Fibroblast of skin of abdomen (primary cell): ENCODE measurements at regions not wholly inside any gene's neighbourhood (a gene's known extent, or its start where the extent isn't known, plus 50 kb on each side); places are given as distances from the start of the nearest gene placed in this dataset.
"Not testable (repeated sequence)": the region's sequence is repeated elsewhere in the genome, so short reads cannot be mapped to it uniquely, and the experiment has no call there.

Experiments used
- DNase-seq: peaks from one replicate; pipeline ENCODE4 v3.0.0-alpha.2; 2013

GRCh38 chr3:118618247-118619040 lies 416.2 kb downstream of the IGSF11 start:
- no peak for DNase-seq

- DNase-seq, result no peak
These were observed 408.2 kb downstream of the IGSF11 start for GRCh38 chr3:118626453-118626852.

- peak; percentile 45 for DNase-seq
These were observed 405.8 kb downstream of the IGSF11 start for GRCh38 chr3:118628704-118629341.

GRCh38 chr3:118629821-118630220 lies 404.8 kb downstream of the IGSF11 start:
- no peak for DNase-seq

- DNase-seq, result no peak
These were observed 398.9 kb downstream of the IGSF11 start for GRCh38 chr3:118635711-118636110.

- DNase-seq, result no peak
These were observed 397.8 kb downstream of the IGSF11 start for GRCh38 chr3:118636841-118637240.

GRCh38 chr3:118637846-118638245 lies 396.8 kb downstream of the IGSF11 start:
- no peak for DNase-seq

- no peak for DNase-seq
These were observed 393.0 kb downstream of the IGSF11 start for GRCh38 chr3:118641608-118642007.

- no peak for DNase-seq
These were observed 363.5 kb downstream of the IGSF11 start for GRCh38 chr3:118671192-118671591.

GRCh38 chr3:118675305-118675704 lies 359.3 kb downstream of the IGSF11 start:
- DNase-seq, result no peak

GRCh38 chr3:118678663-118679062 lies 356.0 kb downstream of the IGSF11 start:
- DNase-seq, result not testable (repeated sequence)

GRCh38 chr3:118682921-118683320 lies 351.7 kb downstream of the IGSF11 start:
- DNase-seq, result no peak

GRCh38 chr3:118683636-118684035 lies 351.0 kb downstream of the IGSF11 start:
- DNase-seq, result no peak

GRCh38 chr3:118688396-118688884 lies 346.2 kb downstream of the IGSF11 start:
- DNase-seq, result no peak

- DNase-seq, result no peak
These were observed 342.2 kb downstream of the IGSF11 start for GRCh38 chr3:118692416-118692815.

GRCh38 chr3:118705487-118706219 lies 329.0 kb downstream of the IGSF11 start:
- DNase-seq, result no peak

- DNase-seq, result no peak
These were observed 326.7 kb downstream of the IGSF11 start for GRCh38 chr3:118707991-118708390.

GRCh38 chr3:118710532-118710931 lies 324.1 kb downstream of the IGSF11 start:
- no peak for DNase-seq

GRCh38 chr3:118713502-118714207 lies 321.0 kb downstream of the IGSF11 start:
- no peak for DNase-seq

GRCh38 chr3:118714800-118715199 lies 319.8 kb downstream of the IGSF11 start:
- no peak for DNase-seq

- no peak for DNase-seq
These were observed 305.1 kb downstream of the IGSF11 start for GRCh38 chr3:118729546-118729945.

- DNase-seq, result no peak
These were observed 300.0 kb downstream of the IGSF11 start for GRCh38 chr3:118734664-118735063.

GRCh38 chr3:118736107-118736506 lies 298.5 kb downstream of the IGSF11 start:
- DNase-seq, result no peak
